Activated CD8-positive, alpha-beta memory T cell treated with anti-CD3 and anti-CD28 coated beads, Interleukin-2, amount 10 ng/mL, durations not matched to agents 7 days and 5 days (primary cell): ENCODE measurements at regions not wholly inside any gene's neighbourhood (a gene's known extent, or its start where the extent isn't known, plus 50 kb on each side); places are given as distances from the start of the nearest gene placed in this dataset.
"Not testable (repeated sequence)": the region's sequence is repeated elsewhere in the genome, so short reads cannot be mapped to it uniquely, and the experiment has no call there.

Source experiments
- ATAC-seq: fragments of 150-1000 bp; cut with Tn5 transposase; one replicate; pipeline ENCODE4 v1.10.0; 2021; ENCODE audit warnings: moderate library complexity
- CTCF ChIA-PET: fragments of 350-600 bp; sonication (Branson Sonifier 250); formaldehyde crosslinking; loops from one replicate; lab custom pipeline; 2021; ENCODE audit warnings: antibody characterized with exemption; lab: Charles Lee
- DNase-seq: peaks from one replicate; pipeline ENCODE4 v3.0.0-alpha.2; 2020
- H3K27ac Mint-ChIP-seq: one replicate; pipeline ENCODE4 v1.8.0; 2021; ENCODE audit warnings: mild to moderate bottlenecking, mixed read lengths
- H3K27me3 Mint-ChIP-seq: one replicate; pipeline ENCODE4 v1.8.0; 2021; ENCODE audit warnings: mixed read lengths
- H3K36me3 Mint-ChIP-seq: one replicate; pipeline ENCODE4 v1.8.0; 2021; ENCODE audit warnings: mild to moderate bottlenecking, mixed read lengths
- H3K4me1 Mint-ChIP-seq: one replicate; pipeline ENCODE4 v1.8.0; 2021; ENCODE audit warnings: mixed read lengths
- H3K4me3 Mint-ChIP-seq: one replicate; pipeline ENCODE4 v1.8.0; 2021; ENCODE audit warnings: mild to moderate bottlenecking, moderate library complexity, mixed read lengths
- H3K9me3 Mint-ChIP-seq: one replicate; pipeline ENCODE4 v1.8.0; 2022; ENCODE audit warnings: low read depth, mixed read lengths

DNA sequence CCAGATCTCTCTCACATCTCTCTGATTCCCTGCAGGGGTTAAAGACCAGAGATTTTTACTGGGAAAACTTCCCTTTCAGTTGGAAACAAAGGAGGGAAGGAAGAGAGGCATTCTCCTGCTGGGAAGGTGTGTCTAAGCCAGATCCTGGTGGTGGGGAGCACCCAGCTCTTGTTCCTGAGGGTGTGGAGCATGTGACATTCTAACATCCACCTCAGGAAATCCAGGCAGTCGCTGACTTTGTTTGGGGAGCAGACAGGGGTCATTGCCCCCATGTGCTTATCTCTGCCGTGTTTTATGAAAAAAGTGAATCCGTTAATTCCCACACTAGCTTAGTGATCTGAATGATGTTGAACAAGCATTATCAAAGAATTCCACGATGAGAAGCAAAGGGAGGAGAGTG, 431.7 kb upstream of the AMELY start:
- DNase-seq (no peak), ATAC-seq (no peak)
- H3K27ac Mint-ChIP-seq = peak overlapping the region; percentile 61
- peaks cover 39% of the 10 kb centered on the region for H3K4me1 Mint-ChIP-seq
- no peak overlapping the region for H3K4me3 Mint-ChIP-seq
- no peaks in the 10 kb centered on the region for H3K9me3 Mint-ChIP-seq
- H3K27me3 Mint-ChIP-seq = no peaks in the 10 kb centered on the region
- peaks cover 27% of the 10 kb centered on the region for H3K36me3 Mint-ChIP-seq
- CTCF ChIA-PET = no interaction called here

DNA sequence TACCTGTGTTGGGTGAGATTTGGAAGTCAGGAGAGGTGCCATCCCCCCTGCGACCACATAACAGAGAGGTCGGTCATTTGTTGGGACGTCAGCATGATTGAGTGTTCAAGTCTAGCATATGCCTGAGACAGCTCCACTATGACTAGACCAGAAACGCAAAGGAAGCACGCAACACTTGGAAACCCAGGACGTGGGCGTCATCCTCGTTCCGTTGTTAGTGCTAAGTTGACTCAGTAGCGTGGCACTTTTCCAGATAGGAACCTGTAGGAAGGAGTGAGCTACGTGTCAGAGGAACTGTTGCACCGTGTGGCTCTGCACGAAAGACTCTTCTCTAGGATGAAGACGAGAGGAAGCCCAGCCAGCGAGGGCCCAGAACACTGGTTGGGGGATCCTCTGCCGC, 431.2 kb upstream of the AMELY start:
- Mint-ChIP-seq H3K27ac (peak overlapping the region; percentile 61), H3K4me1 (peaks cover 44% of the 10 kb centered on the region), H3K36me3 (peaks cover 32% of the 10 kb centered on the region)
- CTCF ChIA-PET, ATAC-seq, H3K9me3 Mint-ChIP-seq, DNase-seq, H3K27me3 Mint-ChIP-seq, H3K4me3 Mint-ChIP-seq: not testable (repeated sequence)

DNA sequence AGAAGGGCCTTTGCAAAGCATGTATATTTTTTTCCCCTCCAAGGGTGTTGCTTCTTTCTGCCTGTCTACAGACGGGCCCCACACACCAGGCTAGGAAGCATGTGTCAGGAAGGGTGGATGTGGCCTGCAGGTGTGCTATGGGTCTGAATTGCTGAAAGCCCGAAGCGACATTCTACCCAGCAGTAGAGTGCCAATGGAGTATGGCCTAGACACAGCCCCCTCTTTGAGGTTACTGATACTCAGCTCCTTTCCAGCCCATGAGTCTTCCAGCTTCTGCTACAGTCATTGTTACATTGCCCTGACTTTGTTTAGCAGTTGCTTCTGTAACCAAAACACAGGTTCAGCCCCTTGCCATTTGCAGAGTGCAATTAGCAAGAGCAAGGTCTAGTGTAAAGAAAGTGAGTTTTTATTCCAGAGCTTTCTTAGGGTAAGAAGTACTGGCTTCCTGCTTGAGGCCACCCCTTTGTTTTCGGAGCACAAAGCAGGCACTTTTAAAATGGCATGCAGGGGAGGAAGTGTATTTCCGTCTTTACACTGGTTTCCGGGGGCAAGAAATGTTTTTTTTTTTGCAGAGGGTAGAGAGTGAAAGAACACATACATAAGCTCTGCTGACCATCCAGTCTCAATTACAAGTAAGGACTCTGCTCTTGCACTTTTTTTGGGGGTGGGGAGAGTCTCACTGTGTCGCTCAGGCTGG, 428.0 kb upstream of the AMELY start:
- no peaks in the 10 kb centered on the region for H3K27me3 Mint-ChIP-seq
- CTCF ChIA-PET = no interaction called here
- H3K9me3 Mint-ChIP-seq = no peaks in the 10 kb centered on the region
- H3K4me3 Mint-ChIP-seq = peak overlapping the region; percentile 55
- H3K4me1 Mint-ChIP-seq = peaks cover 64% of the 10 kb centered on the region
- ATAC-seq (peak; percentile 78), DNase-seq (peak; percentile 53)
- H3K36me3 Mint-ChIP-seq = peaks cover 48% of the 10 kb centered on the region
- peak overlapping the region; percentile 88 for H3K27ac Mint-ChIP-seq

DNA sequence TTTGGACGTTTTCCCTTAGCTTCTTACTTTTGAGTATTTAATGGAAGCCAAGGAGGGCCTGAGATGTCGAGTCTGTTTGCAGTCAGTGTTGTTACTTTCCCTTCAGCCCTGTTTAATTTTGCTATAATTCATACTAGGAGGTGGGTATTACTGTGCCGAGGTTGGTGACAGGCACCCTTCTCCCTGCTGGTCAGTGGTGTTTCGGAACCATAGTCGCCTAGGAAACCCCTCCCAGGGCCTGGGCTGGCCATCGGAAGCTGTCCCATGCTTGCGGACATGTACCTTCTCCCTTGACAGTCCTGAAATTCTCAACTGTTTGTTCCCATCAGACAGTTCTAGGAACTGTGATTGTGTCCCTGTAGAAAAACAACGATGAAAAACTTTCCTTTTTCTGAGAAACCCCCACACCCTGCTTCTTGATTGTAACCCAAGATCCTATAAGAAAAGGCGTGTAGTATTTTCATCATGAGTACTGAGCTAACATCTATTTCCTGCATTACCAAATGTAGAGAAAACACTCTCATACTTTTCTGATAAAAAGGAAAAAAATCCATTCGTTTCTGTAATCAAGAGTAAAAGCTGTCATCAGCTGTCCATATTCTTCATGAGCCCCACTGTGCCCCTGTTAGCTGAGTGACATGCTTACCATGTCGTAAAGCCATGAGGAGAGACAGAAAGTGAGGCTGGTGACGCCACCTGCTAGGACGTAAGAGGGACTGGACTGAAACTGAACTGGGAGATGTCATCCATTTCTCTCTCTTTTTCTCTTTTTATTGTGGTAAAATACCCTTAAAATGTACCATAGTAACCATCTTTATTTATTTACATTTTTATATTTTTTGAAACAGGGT, 424.7 kb upstream of the AMELY start:
- no peak for ATAC-seq

DNA sequence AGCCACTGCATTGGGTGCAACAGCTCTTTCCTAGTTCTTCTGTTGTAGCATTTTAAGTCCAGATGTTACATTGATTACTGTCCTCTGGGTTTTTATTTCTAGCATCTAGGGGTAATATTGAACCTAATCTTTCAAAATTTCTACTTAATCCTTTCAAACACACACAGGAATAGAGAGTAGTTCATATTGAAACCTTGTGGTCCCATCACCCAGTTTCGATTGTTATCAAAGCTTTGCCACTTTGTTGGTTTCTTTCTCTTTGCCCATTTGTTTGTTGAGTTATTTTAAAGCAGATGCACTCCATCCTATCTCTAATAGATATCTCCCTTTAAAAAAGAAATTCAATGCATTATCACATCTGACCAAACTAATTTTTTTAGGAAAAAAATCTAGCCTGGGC, 422.9 kb upstream of the AMELY start:
- no peaks in the 10 kb centered on the region for H3K27me3 Mint-ChIP-seq
- CTCF ChIA-PET = interaction anchor here (0.6 to 1.0 kb wide), 2 partner anchors 10 to 61 kb away, joined by 3 read pairs; no protein-coding TSS in a partner anchor
- peak overlapping the region; percentile 36 for H3K4me3 Mint-ChIP-seq
- no peaks in the 10 kb centered on the region for H3K9me3 Mint-ChIP-seq
- H3K27ac Mint-ChIP-seq = peak overlapping the region; percentile 81
- H3K4me1 Mint-ChIP-seq = peaks cover 72% of the 10 kb centered on the region
- ATAC-seq (peak; percentile 72), DNase-seq (no peak)
- peaks cover 57% of the 10 kb centered on the region for H3K36me3 Mint-ChIP-seq

More for the DNA sequence above, 424.7 kb upstream of the AMELY start:
- peak overlapping the region; percentile 70 for H3K27ac Mint-ChIP-seq
- no peak for DNase-seq
- H3K27me3 Mint-ChIP-seq = no peaks in the 10 kb centered on the region
- peaks cover 74% of the 10 kb centered on the region for H3K4me1 Mint-ChIP-seq
- CTCF ChIA-PET = no interaction called here
- H3K9me3 Mint-ChIP-seq = no peaks in the 10 kb centered on the region
- no peak overlapping the region for H3K4me3 Mint-ChIP-seq
- peaks cover 56% of the 10 kb centered on the region for H3K36me3 Mint-ChIP-seq

- H3K36me3 Mint-ChIP-seq = peaks cover 29% of the 10 kb centered on the region
- no peaks in the 10 kb centered on the region for H3K27me3 Mint-ChIP-seq
- peak; percentile 79 for ATAC-seq
- peak; percentile 54 for DNase-seq
- CTCF ChIA-PET = interaction anchor here (0.7 to 1.5 kb wide), 2 partner anchors 14 to 419 kb away, joined by 3 read pairs; no protein-coding TSS in a partner anchor
- H3K9me3 Mint-ChIP-seq = no peaks in the 10 kb centered on the region
- peaks cover 49% of the 10 kb centered on the region for H3K4me1 Mint-ChIP-seq
- peak overlapping the region; percentile 90 for H3K27ac Mint-ChIP-seq
- peak overlapping the region; percentile 38 for H3K4me3 Mint-ChIP-seq
Observed at GRCh38 chrY:7326296-7327246, 415.0 kb upstream of the AMELY start.

- ATAC-seq = no peak
- H3K4me3 Mint-ChIP-seq = no peak overlapping the region
- H3K4me1 Mint-ChIP-seq = peaks cover 49% of the 10 kb centered on the region
Observed at GRCh38 chrY:7325531-7325930, 414.0 kb upstream of the AMELY start.

DNA sequence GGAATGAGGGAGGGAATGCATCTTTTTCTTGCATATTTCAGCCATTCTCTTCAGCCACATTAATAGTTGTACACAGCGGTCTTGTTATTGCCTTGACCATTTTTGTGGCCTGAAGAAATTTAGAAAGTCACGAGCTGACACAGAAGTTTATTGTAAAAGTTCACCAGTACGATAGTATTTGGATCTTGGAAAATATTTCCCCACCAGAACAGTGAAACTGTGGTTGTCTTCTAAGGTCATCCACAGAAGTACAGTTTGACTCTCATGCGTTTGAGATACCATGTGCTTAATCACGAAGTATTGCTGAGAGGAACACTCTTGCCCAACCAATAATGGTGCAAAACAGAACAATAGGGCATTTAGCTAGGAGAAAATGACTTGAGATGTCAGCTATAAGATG, 409.2 kb upstream of the AMELY start:
- Mint-ChIP-seq H3K9me3 (no peaks in the 10 kb centered on the region), H3K4me1 (peaks cover 51% of the 10 kb centered on the region), H3K27ac (no peak overlapping the region), H3K4me3 (no peak overlapping the region), H3K36me3 (peaks cover 27% of the 10 kb centered on the region), H3K27me3 (no peaks in the 10 kb centered on the region)
- DNase-seq (no peak), ATAC-seq (no peak)
- CTCF ChIA-PET = no interaction called here

More at GRCh38 chrY:7325531-7325930, 414.0 kb upstream of the AMELY start:
- no peak for DNase-seq
- peak overlapping the region; percentile 90 for H3K27ac Mint-ChIP-seq
- no peaks in the 10 kb centered on the region for H3K27me3 Mint-ChIP-seq
- H3K36me3 Mint-ChIP-seq = peaks cover 26% of the 10 kb centered on the region
- H3K9me3 Mint-ChIP-seq = no peaks in the 10 kb centered on the region
- CTCF ChIA-PET = interaction anchor here (1.5 kb wide), 1 partner anchor 13 kb away, joined by 3 read pairs; no protein-coding TSS in a partner anchor

DNA sequence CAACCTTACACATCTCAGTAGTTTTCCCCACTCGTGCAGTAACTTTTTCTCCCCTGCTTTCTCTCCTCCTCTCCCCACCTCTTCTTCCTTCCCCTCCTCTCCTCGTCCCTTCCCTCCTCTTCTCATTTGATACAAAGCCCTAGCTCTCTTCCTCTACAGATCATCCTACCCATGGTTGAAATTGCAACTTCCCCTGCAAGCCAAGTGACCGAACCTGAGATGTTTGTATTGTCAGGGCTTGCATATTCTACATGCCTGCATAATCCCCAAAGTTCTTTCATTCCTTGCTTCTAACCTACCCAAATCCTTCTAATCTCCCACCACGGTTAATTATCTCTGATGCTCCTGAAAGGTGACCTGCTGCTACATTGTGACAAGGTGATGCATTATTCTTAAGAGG, 408.6 kb upstream of the AMELY start:
- H3K4me1 Mint-ChIP-seq = peaks cover 49% of the 10 kb centered on the region
- peaks cover 29% of the 10 kb centered on the region for H3K36me3 Mint-ChIP-seq
- peak overlapping the region; percentile 47 for H3K27ac Mint-ChIP-seq
- DNase-seq, H3K9me3 Mint-ChIP-seq, H3K27me3 Mint-ChIP-seq, ATAC-seq, CTCF ChIA-PET, H3K4me3 Mint-ChIP-seq: not testable (repeated sequence)

- Mint-ChIP-seq H3K4me3 (no peak overlapping the region), H3K36me3 (peaks cover 30% of the 10 kb centered on the region), H3K9me3 (no peaks in the 10 kb centered on the region), H3K4me1 (peaks cover 45% of the 10 kb centered on the region), H3K27ac (no peak overlapping the region), H3K27me3 (no peaks in the 10 kb centered on the region)
- CTCF ChIA-PET = no interaction called here
- ATAC-seq = no peak
- no peak for DNase-seq
Observed at GRCh38 chrY:7318122-7318521, 406.6 kb upstream of the AMELY start.

DNA sequence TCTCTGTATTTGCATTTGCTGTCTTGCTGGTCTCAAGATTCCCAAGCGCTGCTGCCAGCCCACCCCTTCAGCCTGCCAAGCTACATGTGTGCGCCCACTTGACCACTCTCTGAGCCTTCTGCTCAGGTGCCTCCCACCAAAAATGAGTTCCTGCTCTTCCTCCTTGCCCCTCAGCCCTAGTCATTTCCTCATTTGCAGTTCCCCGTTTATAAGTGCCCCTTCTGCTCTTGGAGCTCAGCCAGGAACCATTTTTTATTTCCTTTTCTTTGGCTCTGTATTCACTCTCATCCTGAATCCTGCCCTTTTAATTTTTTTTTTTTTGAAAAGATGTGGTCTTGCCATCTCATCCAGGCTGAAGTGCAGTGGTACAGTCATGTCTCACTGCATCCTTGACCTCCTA, 406.0 kb upstream of the AMELY start:
- no peak for ATAC-seq
- no peaks in the 10 kb centered on the region for H3K9me3 Mint-ChIP-seq
- no peak for DNase-seq
- CTCF ChIA-PET = no interaction called here
- H3K4me3 Mint-ChIP-seq = no peak overlapping the region
- H3K27me3 Mint-ChIP-seq = no peaks in the 10 kb centered on the region
- no peak overlapping the region for H3K27ac Mint-ChIP-seq
- H3K36me3 Mint-ChIP-seq = peaks cover 30% of the 10 kb centered on the region
- H3K4me1 Mint-ChIP-seq = peaks cover 43% of the 10 kb centered on the region

DNA sequence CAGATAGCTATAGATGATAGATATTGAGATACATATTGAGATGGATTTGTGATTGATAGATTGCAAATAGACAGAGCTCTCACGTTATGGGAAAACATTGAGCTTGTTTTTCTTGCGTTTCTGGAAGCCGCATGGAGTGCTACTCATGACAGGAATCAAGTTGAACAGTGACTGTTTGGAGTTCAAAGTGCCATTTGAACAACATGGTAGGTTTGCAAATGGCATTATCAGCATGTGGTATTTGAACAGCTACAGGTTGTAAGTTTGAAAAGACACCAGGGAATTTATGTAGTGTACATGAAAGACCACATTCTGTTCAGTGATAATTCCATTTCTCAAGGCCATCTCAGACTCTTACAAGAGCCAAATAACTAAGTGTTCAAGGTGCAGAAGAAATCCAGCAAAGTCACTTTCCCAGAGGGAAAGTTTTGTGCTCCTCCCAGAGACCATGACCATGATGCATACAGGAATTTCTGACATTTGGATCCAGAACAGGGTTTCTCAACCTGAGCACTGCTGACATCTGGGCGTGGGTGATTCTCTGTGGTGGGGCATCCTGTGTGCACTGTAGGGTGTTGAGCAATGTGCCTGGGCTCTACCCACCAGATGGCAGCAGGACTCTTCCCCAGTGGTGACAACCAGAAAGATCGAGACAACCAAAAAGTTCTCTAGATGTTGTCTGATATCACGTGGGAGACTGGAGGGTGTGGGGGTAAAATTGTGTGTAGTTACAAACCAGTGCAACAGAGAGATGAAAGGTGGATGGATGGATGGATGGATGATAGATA, 399.1 kb upstream of the AMELY start:
- H3K27me3 Mint-ChIP-seq = no peaks in the 10 kb centered on the region
- CTCF ChIA-PET = interaction anchor here (0.8 to 1.2 kb wide), 3 partner anchors 27 to 224 kb away, joined by 3 to 5 read pairs (median 4); no protein-coding TSS in a partner anchor
- H3K4me1 Mint-ChIP-seq = peaks cover 35% of the 10 kb centered on the region

More for the DNA sequence above, 399.1 kb upstream of the AMELY start:
- ATAC-seq (peak; percentile 100), DNase-seq (peak; percentile 79)
- Mint-ChIP-seq H3K27ac (peak overlapping the region; percentile 55), H3K4me3 (no peak overlapping the region), H3K9me3 (no peaks in the 10 kb centered on the region), H3K36me3 (peaks cover 24% of the 10 kb centered on the region)
